WTC11 (cell line): ENCODE measurements at regions not wholly inside any gene's neighbourhood (a gene's known extent, or its start where the extent isn't known, plus 50 kb on each side); places are given as distances from the start of the nearest gene placed in this dataset.

Experiments used
- ATAC-seq: fragments of 200-7000 bp; cut with Tn5 transposase; 2 replicates; pipeline ENCODE4 v1.10.0; 2021; ENCODE audit warnings: mild to moderate bottlenecking, moderate library complexity
- CTCF ChIA-PET: fragments of 300-600 bp; sonication (Branson Sonifier 250); formaldehyde crosslinking; loops from one replicate; lab custom pipeline; 2021; ENCODE audit warnings: antibody characterized with exemption; lab: Charles Lee
- POLR2A ChIA-PET: fragments of 350-600 bp; sonication (Branson Sonifier 250); formaldehyde crosslinking; loops from one replicate; lab custom pipeline; 2021; ENCODE audit warnings: antibody characterized with exemption; lab: Charles Lee
- DNase-seq: peaks from one replicate; pipeline ENCODE4 v3.0.0; 2021; ENCODE audit warnings: low spot score
- H3K27ac Mint-ChIP-seq: 2 replicates; pipeline ENCODE4 v1.8.0; 2021; ENCODE audit warnings: mixed read lengths
- H3K27me3 Mint-ChIP-seq: 2 replicates; pipeline ENCODE4 v1.8.0; 2021; ENCODE audit warnings: low read depth, mild to moderate bottlenecking, moderate library complexity, mixed read lengths
- H3K36me3 Mint-ChIP-seq: 2 replicates; pipeline ENCODE4 v1.8.0; 2021; ENCODE audit warnings: mixed read lengths
- H3K4me1 Mint-ChIP-seq: 2 replicates; pipeline ENCODE4 v1.8.0; 2022; ENCODE audit warnings: mixed read lengths
- H3K4me3 Mint-ChIP-seq: 2 replicates; pipeline ENCODE4 v1.8.0; 2021; ENCODE audit warnings: mild to moderate bottlenecking, moderate library complexity, mixed read lengths
- H3K9me3 Mint-ChIP-seq: 2 replicates; pipeline ENCODE4 v1.8.0; 2021; ENCODE audit warnings: mixed read lengths
- IRF2 ChIP-seq: sonication (generic); formaldehyde crosslinking; IDR thresholded peaks from 2 replicates; pipeline ENCODE4 v1.8.0; 2022; ENCODE audit warnings: low read depth, missing genetic modification reagents, borderline replicate concordance
- NR1H2 ChIP-seq: sonication (generic); formaldehyde crosslinking; IDR thresholded peaks from 2 replicates; pipeline ENCODE4 v1.9.0; 2021; ENCODE audit warnings: mild to moderate bottlenecking, moderate library complexity, missing genetic modification reagents
- OVOL2 ChIP-seq: fragments of 250-450 bp; sonication (Bioruptor Pico); IDR thresholded peaks from 2 replicates; pipeline ENCODE4 v1.9.0; 2021; ENCODE audit warnings: mild to moderate bottlenecking, borderline replicate concordance
- SMAD4 ChIP-seq: sonication (generic); formaldehyde crosslinking; IDR thresholded peaks from 2 replicates; pipeline ENCODE4 v1.8.0; 2022; ENCODE audit warnings: mild to moderate bottlenecking, missing genetic modification reagents
- SOX15 ChIP-seq: fragments of 250-450 bp; sonication (Bioruptor Pico); IDR thresholded peaks from 2 replicates; pipeline ENCODE4 v1.9.0; 2021; ENCODE audit warnings: mild to moderate bottlenecking
- ZNF138 ChIP-seq: sonication (generic); formaldehyde crosslinking; conservative IDR thresholded peaks from 2 replicates; pipeline ENCODE4 v1.8.1; 2022; ENCODE audit warnings: mild to moderate bottlenecking, moderate library complexity, missing genetic modification reagents
- ZNF219 ChIP-seq: sonication (generic); formaldehyde crosslinking; IDR thresholded peaks from 2 replicates; pipeline ENCODE4 v1.8.0; 2023; ENCODE audit warnings: missing genetic modification reagents, mild to moderate bottlenecking, borderline replicate concordance
- ZNF396 ChIP-seq: fragments of 250-450 bp; sonication (Bioruptor Pico); IDR thresholded peaks from 2 replicates; pipeline ENCODE4 v1.8.0; 2021; ENCODE audit warnings: mild to moderate bottlenecking, moderate library complexity, borderline replicate concordance
- ZNF423 ChIP-seq: fragments of 250-450 bp; sonication (Bioruptor Pico); IDR thresholded peaks from 2 replicates; pipeline ENCODE4 v2.1.2; 2022; ENCODE audit warnings: mild to moderate bottlenecking, moderate library complexity
- TF ChIP-seq, protein P1 (sequence below): sonication (generic); formaldehyde crosslinking; IDR thresholded peaks from 2 replicates; pipeline ENCODE4 v1.8.1; 2023; ENCODE audit warnings: mild to moderate bottlenecking, moderate library complexity, missing genetic modification reagents
- TF ChIP-seq, protein P2 (sequence below): sonication (generic); formaldehyde crosslinking; IDR thresholded peaks from 2 replicates; pipeline ENCODE4 v1.8.1; 2023; ENCODE audit warnings: mild to moderate bottlenecking, missing genetic modification reagents, borderline replicate concordance
- TF ChIP-seq, protein P3 (sequence below): fragments of 250-450 bp; sonication (Bioruptor Pico); IDR thresholded peaks from 2 replicates; pipeline ENCODE4 v1.9.0; 2021; ENCODE audit warnings: mild to moderate bottlenecking
- TF ChIP-seq, protein P4 (sequence below): fragments of 250-450 bp; sonication (Bioruptor Pico); IDR thresholded peaks from 2 replicates; pipeline ENCODE4 v1.9.0; 2021; ENCODE audit warnings: mild to moderate bottlenecking
- TF ChIP-seq, protein P5 (sequence below): sonication (generic); formaldehyde crosslinking; IDR thresholded peaks from 2 replicates; pipeline ENCODE4 v1.8.0; 2022; ENCODE audit warnings: mild to moderate bottlenecking, missing genetic modification reagents
- TF ChIP-seq, protein P6 (sequence below): sonication (generic); formaldehyde crosslinking; IDR thresholded peaks from 2 replicates; pipeline ENCODE4 v1.8.1; 2022; ENCODE audit warnings: mild to moderate bottlenecking, missing genetic modification reagents, moderate library complexity, borderline replicate concordance
- TF ChIP-seq, protein P7 (sequence below): sonication (generic); formaldehyde crosslinking; IDR thresholded peaks from 2 replicates; pipeline ENCODE4 v1.8.0; 2023; ENCODE audit warnings: missing genetic modification reagents

DNA sequence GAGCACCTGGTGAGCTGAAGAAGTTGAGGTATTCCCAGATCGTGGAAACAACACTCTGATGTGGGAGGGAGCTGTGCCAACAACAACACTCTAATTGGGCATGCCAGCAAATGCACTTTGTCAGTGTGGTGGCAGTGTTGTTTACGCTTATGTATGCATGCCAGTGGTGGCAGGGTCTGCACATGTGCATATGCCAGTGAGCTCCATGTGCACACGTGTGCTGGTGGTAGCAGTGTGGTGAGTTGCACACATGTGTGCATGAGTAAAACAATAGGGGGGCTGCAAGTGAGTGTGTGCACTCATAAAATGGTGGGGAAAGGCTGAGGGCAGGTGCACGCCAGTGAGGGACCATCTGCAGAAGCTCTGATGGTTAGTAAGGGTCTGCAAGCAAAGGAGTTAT lies 134.2 kb downstream of the DMRTA1 start:
- TF ChIP-seq SMAD4 (CRISPR knock-in tag): no peak
- TF ChIP-seq, protein P1, sequence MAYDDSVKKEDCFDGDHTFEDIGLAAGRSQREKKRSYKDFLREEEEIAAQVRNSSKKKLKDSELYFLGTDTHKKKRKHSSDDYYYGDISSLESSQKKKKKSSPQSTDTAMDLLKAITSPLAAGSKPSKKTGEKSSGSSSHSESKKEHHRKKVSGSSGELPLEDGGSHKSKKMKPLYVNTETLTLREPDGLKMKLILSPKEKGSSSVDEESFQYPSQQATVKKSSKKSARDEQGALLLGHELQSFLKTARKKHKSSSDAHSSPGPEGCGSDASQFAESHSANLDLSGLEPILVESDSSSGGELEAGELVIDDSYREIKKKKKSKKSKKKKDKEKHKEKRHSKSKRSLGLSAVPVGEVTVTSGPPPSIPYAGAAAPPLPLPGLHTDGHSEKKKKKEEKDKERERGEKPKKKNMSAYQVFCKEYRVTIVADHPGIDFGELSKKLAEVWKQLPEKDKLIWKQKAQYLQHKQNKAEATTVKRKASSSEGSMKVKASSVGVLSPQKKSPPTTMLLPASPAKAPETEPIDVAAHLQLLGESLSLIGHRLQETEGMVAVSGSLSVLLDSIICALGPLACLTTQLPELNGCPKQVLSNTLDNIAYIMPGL (CRISPR knock-in tag): no peak
- TF ChIP-seq, protein P2, sequence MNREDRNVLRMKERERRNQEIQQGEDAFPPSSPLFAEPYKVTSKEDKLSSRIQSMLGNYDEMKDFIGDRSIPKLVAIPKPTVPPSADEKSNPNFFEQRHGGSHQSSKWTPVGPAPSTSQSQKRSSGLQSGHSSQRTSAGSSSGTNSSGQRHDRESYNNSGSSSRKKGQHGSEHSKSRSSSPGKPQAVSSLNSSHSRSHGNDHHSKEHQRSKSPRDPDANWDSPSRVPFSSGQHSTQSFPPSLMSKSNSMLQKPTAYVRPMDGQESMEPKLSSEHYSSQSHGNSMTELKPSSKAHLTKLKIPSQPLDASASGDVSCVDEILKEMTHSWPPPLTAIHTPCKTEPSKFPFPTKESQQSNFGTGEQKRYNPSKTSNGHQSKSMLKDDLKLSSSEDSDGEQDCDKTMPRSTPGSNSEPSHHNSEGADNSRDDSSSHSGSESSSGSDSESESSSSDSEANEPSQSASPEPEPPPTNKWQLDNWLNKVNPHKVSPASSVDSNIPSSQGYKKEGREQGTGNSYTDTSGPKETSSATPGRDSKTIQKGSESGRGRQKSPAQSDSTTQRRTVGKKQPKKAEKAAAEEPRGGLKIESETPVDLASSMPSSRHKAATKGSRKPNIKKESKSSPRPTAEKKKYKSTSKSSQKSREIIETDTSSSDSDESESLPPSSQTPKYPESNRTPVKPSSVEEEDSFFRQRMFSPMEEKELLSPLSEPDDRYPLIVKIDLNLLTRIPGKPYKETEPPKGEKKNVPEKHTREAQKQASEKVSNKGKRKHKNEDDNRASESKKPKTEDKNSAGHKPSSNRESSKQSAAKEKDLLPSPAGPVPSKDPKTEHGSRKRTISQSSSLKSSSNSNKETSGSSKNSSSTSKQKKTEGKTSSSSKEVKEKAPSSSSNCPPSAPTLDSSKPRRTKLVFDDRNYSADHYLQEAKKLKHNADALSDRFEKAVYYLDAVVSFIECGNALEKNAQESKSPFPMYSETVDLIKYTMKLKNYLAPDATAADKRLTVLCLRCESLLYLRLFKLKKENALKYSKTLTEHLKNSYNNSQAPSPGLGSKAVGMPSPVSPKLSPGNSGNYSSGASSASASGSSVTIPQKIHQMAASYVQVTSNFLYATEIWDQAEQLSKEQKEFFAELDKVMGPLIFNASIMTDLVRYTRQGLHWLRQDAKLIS: no peak
- no peak for TF ChIP-seq IRF2 (CRISPR knock-in tag)
- no peak for TF ChIP-seq ZNF396 (CRISPR knock-in tag)
- no peak for TF ChIP-seq OVOL2
- TF ChIP-seq, protein P3, sequence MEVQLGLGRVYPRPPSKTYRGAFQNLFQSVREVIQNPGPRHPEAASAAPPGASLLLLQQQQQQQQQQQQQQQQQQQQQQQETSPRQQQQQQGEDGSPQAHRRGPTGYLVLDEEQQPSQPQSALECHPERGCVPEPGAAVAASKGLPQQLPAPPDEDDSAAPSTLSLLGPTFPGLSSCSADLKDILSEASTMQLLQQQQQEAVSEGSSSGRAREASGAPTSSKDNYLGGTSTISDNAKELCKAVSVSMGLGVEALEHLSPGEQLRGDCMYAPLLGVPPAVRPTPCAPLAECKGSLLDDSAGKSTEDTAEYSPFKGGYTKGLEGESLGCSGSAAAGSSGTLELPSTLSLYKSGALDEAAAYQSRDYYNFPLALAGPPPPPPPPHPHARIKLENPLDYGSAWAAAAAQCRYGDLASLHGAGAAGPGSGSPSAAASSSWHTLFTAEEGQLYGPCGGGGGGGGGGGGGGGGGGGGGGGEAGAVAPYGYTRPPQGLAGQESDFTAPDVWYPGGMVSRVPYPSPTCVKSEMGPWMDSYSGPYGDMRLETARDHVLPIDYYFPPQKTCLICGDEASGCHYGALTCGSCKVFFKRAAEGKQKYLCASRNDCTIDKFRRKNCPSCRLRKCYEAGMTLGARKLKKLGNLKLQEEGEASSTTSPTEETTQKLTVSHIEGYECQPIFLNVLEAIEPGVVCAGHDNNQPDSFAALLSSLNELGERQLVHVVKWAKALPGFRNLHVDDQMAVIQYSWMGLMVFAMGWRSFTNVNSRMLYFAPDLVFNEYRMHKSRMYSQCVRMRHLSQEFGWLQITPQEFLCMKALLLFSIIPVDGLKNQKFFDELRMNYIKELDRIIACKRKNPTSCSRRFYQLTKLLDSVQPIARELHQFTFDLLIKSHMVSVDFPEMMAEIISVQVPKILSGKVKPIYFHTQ (CRISPR knock-in tag): no peak
- TF ChIP-seq, protein P4, sequence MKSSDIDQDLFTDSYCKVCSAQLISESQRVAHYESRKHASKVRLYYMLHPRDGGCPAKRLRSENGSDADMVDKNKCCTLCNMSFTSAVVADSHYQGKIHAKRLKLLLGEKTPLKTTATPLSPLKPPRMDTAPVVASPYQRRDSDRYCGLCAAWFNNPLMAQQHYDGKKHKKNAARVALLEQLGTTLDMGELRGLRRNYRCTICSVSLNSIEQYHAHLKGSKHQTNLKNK (CRISPR knock-in tag): no peak
- TF ChIP-seq ZNF138 (CRISPR knock-in tag): no peak
- no peak for TF ChIP-seq ZNF219 (CRISPR knock-in tag)
- TF ChIP-seq, protein P5, sequence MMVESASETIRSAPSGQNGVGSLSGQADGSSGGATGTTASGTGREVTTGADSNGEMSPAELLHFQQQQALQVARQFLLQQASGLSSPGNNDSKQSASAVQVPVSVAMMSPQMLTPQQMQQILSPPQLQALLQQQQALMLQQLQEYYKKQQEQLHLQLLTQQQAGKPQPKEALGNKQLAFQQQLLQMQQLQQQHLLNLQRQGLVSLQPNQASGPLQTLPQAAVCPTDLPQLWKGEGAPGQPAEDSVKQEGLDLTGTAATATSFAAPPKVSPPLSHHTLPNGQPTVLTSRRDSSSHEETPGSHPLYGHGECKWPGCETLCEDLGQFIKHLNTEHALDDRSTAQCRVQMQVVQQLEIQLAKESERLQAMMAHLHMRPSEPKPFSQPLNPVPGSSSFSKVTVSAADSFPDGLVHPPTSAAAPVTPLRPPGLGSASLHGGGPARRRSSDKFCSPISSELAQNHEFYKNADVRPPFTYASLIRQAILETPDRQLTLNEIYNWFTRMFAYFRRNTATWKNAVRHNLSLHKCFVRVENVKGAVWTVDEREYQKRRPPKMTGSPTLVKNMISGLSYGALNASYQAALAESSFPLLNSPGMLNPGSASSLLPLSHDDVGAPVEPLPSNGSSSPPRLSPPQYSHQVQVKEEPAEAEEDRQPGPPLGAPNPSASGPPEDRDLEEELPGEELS (CRISPR knock-in tag): no peak
- TF ChIP-seq, protein P6, sequence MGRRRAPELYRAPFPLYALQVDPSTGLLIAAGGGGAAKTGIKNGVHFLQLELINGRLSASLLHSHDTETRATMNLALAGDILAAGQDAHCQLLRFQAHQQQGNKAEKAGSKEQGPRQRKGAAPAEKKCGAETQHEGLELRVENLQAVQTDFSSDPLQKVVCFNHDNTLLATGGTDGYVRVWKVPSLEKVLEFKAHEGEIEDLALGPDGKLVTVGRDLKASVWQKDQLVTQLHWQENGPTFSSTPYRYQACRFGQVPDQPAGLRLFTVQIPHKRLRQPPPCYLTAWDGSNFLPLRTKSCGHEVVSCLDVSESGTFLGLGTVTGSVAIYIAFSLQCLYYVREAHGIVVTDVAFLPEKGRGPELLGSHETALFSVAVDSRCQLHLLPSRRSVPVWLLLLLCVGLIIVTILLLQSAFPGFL (CRISPR knock-in tag): no peak
- TF ChIP-seq, protein P7, sequence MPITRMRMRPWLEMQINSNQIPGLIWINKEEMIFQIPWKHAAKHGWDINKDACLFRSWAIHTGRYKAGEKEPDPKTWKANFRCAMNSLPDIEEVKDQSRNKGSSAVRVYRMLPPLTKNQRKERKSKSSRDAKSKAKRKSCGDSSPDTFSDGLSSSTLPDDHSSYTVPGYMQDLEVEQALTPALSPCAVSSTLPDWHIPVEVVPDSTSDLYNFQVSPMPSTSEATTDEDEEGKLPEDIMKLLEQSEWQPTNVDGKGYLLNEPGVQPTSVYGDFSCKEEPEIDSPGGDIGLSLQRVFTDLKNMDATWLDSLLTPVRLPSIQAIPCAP (CRISPR knock-in tag): no peak
- no peak for TF ChIP-seq ZNF423 (CRISPR knock-in tag)
- no peak for TF ChIP-seq SOX15 (CRISPR knock-in tag)
- TF ChIP-seq NR1H2 (CRISPR knock-in tag): no peak
- ATAC-seq (no peak), DNase-seq (no peak)
- Mint-ChIP-seq H3K9me3 (peaks cover 42% of the 10 kb centered on the region), H3K36me3 (peaks cover 9% of the 10 kb centered on the region), H3K4me1 (0 out of 2 replicates have a peak, but pooled peaks cover 5% of the 10 kb centered on the region), H3K27ac (no peak overlapping the region), H3K27me3 (no peaks in the 10 kb centered on the region), H3K4me3 (no peak overlapping the region)
- ChIA-PET POLR2A (no interaction called here), CTCF (no interaction called here)
